ENCODE measurements at regions not wholly inside any gene's neighbourhood (a gene's known extent, or its start where the extent isn't known, plus 50 kb on each side); places are given as distances from the start of the nearest gene placed in this dataset.

GRCh38 chr13:42722883-42723539, 58.4 kb upstream of the FAM216B start:
- no TSS peak for BruUV-seq (replicated peaks)
- H3K4me1 Mint-ChIP-seq (ENCODE audit: low read depth, unreplicated experiment) = peaks cover 8% of the 10 kb centered on the region
- intact Hi-C loops (cut with micrococcal nuclease; ENCODE audit: unreplicated experiment) = no loop called here
- no peak overlapping the region for H3K4me3 Mint-ChIP-seq (ENCODE audit: low read depth, unreplicated experiment)
- TF ChIP-seq CTCF (IDR thresholded peaks at IDR 0.05; ENCODE audit: unreplicated experiment) = no peak
- CTCF ChIA-PET = no interaction called here
- peaks cover 5% of the 10 kb centered on the region for H3K36me3 Mint-ChIP-seq (ENCODE audit: insufficient read depth, unreplicated experiment)
- H3K27ac Mint-ChIP-seq (ENCODE audit: unreplicated experiment) = no peak overlapping the region
- DNase-seq = no peak
- H3K27me3 Mint-ChIP-seq (ENCODE audit: unreplicated experiment) = peaks cover 1% of the 10 kb centered on the region
- peaks cover 3% of the 10 kb centered on the region for H3K9me3 Mint-ChIP-seq (ENCODE audit: low read depth, unreplicated experiment)

GRCh38 chr13:42728507-42729180, 52.7 kb upstream of the FAM216B start:
- DNase-seq = no peak
- no peaks in the 10 kb centered on the region for H3K36me3 Mint-ChIP-seq (ENCODE audit: insufficient read depth, unreplicated experiment)

GRCh38 chr13:42729857-42730402, 51.5 kb upstream of the FAM216B start:
- Mint-ChIP-seq H3K4me1 (ENCODE audit: low read depth, unreplicated experiment) (no peaks in the 10 kb centered on the region), H3K27me3 (ENCODE audit: unreplicated experiment) (peaks cover 13% of the 10 kb centered on the region), H3K36me3 (ENCODE audit: insufficient read depth, unreplicated experiment) (no peaks in the 10 kb centered on the region), H3K9me3 (ENCODE audit: low read depth, unreplicated experiment) (peaks cover 3% of the 10 kb centered on the region), H3K27ac (ENCODE audit: unreplicated experiment) (no peak overlapping the region), H3K4me3 (ENCODE audit: low read depth, unreplicated experiment) (no peak overlapping the region)
- no peak for TF ChIP-seq CTCF (IDR thresholded peaks at IDR 0.05; ENCODE audit: unreplicated experiment)
- no TSS peak for BruUV-seq (replicated peaks)
- intact Hi-C loops (cut with micrococcal nuclease; ENCODE audit: unreplicated experiment) = no loop called here
- CTCF ChIA-PET = no interaction called here
- DNase-seq = no peak

More at GRCh38 chr13:42728507-42729180, 52.7 kb upstream of the FAM216B start:
- no TSS peak for BruUV-seq (replicated peaks)
- CTCF ChIA-PET = no interaction called here
- no peak overlapping the region for H3K27ac Mint-ChIP-seq (ENCODE audit: unreplicated experiment)
- peaks cover 3% of the 10 kb centered on the region for H3K9me3 Mint-ChIP-seq (ENCODE audit: low read depth, unreplicated experiment)
- TF ChIP-seq CTCF (IDR thresholded peaks at IDR 0.05; ENCODE audit: unreplicated experiment) = no peak
- H3K4me3 Mint-ChIP-seq (ENCODE audit: low read depth, unreplicated experiment) = no peak overlapping the region
- no peaks in the 10 kb centered on the region for H3K4me1 Mint-ChIP-seq (ENCODE audit: low read depth, unreplicated experiment)
- intact Hi-C loops (cut with micrococcal nuclease; ENCODE audit: unreplicated experiment) = no loop called here
- peaks cover 13% of the 10 kb centered on the region for H3K27me3 Mint-ChIP-seq (ENCODE audit: unreplicated experiment)
